ENCODE measurements at regions not wholly inside any gene's neighbourhood (a gene's known extent, or its start where the extent isn't known, plus 50 kb on each side); places are given as distances from the start of the nearest gene placed in this dataset.

GRCh38 chr16:52751035-52751434, 204.1 kb upstream of the TOX3 start:
- no peak for TF ChIP-seq CTCF (IDR thresholded peaks at IDR 0.05; ENCODE audit: low read depth, low read length)
- DNase-seq (ENCODE audit: low read depth, low spot score): no peak
- in situ Hi-C loops (cut with HindIII; ENCODE audit: low sequenced_read_pairs): no loop called here
- H3K4me3 ChIP-seq (ENCODE audit: low read depth, low read length): no peak overlapping the region

GRCh38 chr16:52748741-52749140, 201.8 kb upstream of the TOX3 start:
- H3K4me3 ChIP-seq (ENCODE audit: low read depth, low read length): no peak overlapping the region
- DNase-seq (ENCODE audit: low read depth, low spot score): no peak
- no peak for TF ChIP-seq CTCF (IDR thresholded peaks at IDR 0.05; ENCODE audit: low read depth, low read length)
- in situ Hi-C loops (cut with HindIII; ENCODE audit: low sequenced_read_pairs): no loop called here

GRCh38 chr16:52747088-52747595, 200.2 kb upstream of the TOX3 start:
- in situ Hi-C loops (cut with HindIII; ENCODE audit: low sequenced_read_pairs): no loop called here
- TF ChIP-seq CTCF (IDR thresholded peaks at IDR 0.05; ENCODE audit: low read depth, low read length): no peak
- DNase-seq (ENCODE audit: low read depth, low spot score): no peak
- H3K4me3 ChIP-seq (ENCODE audit: low read depth, low read length): no peak overlapping the region

- in situ Hi-C loops (cut with HindIII; ENCODE audit: low sequenced_read_pairs): no loop called here
- H3K4me3 ChIP-seq (ENCODE audit: low read depth, low read length): no peak overlapping the region
- no peak for TF ChIP-seq CTCF (IDR thresholded peaks at IDR 0.05; ENCODE audit: low read depth, low read length)
- no peak for DNase-seq (ENCODE audit: low read depth, low spot score)
These were observed 196.8 kb upstream of the TOX3 start for GRCh38 chr16:52743707-52744106.

GRCh38 chr16:52742608-52743170, 195.7 kb upstream of the TOX3 start:
- in situ Hi-C loops (cut with HindIII; ENCODE audit: low sequenced_read_pairs): no loop called here
- no peak for TF ChIP-seq CTCF (IDR thresholded peaks at IDR 0.05; ENCODE audit: low read depth, low read length)
- no peak for DNase-seq (ENCODE audit: low read depth, low spot score)
- no peak overlapping the region for H3K4me3 ChIP-seq (ENCODE audit: low read depth, low read length)

GRCh38 chr16:52742052-52742451, 195.1 kb upstream of the TOX3 start:
- no peak for TF ChIP-seq CTCF (IDR thresholded peaks at IDR 0.05; ENCODE audit: low read depth, low read length)
- in situ Hi-C loops (cut with HindIII; ENCODE audit: low sequenced_read_pairs): no loop called here

More at GRCh38 chr16:52742052-52742451, 195.1 kb upstream of the TOX3 start:
- DNase-seq (ENCODE audit: low read depth, low spot score): no peak
- H3K4me3 ChIP-seq (ENCODE audit: low read depth, low read length): no peak overlapping the region

Measured in astrocyte of the spinal cord (primary cell).